Femur (tissue), 1 donor: ENCODE measurements at regions not wholly inside any gene's neighbourhood (a gene's known extent, or its start where the extent isn't known, plus 50 kb on each side); places are given as distances from the start of the nearest gene placed in this dataset.
"Not testable (repeated sequence)": the region's sequence is repeated elsewhere in the genome, so short reads cannot be mapped to it uniquely, and the experiment has no call there.

Experiments
- DNase-seq: peaks from one replicate; pipeline ENCODE4 v3.0.0-alpha.2; 2017

GRCh38 chr5:1666812-1667588 lies 132.6 kb downstream of the MRPL36 start:
- DNase-seq, result no peak

DNA sequence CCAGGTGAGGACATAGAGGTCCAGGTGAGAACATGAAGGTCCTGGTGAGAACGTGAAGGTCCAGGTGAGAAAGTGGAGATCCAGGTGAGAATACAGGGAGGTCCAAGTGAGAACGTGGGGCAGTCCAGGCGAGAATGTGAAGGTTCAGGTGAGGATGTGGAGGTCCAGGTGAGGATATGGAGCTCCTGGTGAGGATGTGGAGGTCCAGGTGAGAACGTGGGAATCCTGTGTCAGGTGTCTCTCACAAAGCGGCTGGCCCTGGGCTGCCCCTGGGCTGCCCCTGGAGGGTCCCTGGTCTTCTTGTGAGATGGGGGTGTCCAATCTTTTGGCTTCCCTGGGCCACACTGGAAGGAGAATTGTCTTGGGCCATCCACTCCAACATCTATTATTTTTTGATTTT lies 133.4 kb downstream of the MRPL36 start:
- no peak for DNase-seq

- no peak for DNase-seq
Measured at GRCh38 chr5:1665803-1666202, 133.8 kb downstream of the MRPL36 start.

DNA sequence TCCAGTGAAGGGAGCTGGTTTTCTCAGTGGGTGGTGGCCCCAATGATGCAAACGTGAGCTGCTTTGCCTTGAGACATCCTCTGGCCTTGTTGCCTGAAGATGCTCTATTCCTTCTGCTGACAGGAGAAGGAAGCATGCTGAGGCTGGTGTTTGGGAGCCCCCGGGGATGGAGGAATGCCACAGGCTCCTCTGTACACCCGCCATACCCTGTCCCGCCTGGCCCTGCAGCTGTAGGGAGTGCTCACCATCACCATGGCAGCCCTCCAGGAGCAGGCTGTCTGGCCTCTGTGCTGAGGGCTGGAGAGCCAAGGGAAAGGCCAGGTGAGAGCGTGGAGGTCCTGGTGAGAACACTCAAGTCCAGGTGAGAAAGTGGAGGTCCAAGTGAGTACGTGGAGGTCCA lies 134.4 kb downstream of the MRPL36 start:
- DNase-seq, result no peak

- DNase-seq, result no peak
Measured at GRCh38 chr5:1663186-1663585, 136.5 kb downstream of the MRPL36 start.

DNA sequence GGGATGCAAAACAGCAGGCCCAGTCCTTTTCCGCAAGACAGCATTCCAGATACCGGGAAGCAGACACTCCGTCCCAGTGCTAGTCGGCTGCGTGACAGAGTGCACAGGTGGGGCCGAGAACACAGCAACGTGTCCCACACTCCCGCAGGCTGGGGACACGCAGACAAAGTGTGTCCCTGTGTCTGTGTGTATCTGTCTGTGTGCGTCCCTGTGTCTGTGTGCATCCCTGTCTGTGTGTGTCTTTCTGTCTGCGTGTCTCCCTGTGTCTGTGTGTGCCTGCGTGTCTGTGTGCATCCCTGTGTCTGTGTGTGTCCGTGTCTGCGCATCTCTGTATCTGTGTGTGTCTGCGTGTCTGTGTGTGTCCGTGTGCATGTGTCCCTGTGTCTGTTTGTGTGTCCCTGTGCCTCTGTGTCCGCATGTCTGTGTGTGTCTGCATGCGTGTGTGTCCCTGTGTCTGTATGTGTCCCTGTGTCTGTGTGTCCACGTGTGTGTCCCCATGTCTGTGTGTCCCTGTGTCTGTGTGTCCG lies 137.0 kb downstream of the MRPL36 start:
- DNase-seq, result no peak

DNA sequence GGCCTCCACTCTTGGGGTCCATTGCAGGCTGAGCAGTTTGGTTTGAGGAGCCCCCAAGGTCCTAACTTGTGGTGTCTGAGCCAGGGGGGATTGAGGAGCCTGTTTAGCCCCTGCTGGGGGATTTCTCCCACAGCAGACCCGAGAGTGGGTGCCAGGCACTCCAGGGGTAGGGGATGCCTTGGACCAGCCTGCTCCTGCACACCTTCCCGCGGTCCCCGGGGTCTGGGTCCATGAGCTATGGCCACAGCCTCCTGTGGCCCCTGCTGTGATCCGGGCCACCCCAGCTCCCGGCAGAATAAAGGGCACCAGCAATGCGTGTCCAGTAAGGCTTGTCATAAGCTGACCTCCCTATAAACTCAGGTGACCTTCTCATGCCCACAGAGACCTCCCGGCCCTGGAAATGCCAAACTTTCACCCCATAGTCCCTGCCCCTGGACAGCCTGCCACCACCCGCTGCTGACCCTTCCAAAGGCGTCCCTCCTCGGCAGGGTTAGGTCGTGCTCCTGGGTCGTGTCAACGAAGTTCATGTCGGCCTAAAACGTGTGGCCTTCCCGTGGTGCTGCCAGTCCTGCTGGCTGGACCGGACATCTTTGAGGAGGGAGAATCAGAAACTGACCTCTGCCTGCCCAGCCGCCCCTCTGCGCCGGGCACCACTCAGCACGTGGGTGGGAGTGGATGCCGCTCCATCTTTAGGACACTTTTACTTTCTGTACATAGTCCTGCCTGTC lies 137.6 kb downstream of the MRPL36 start:
- DNase-seq, result no peak

GRCh38 chr5:1661311-1661710 lies 137.6 kb upstream of the LPCAT1 start:
- DNase-seq, result no peak

DNA sequence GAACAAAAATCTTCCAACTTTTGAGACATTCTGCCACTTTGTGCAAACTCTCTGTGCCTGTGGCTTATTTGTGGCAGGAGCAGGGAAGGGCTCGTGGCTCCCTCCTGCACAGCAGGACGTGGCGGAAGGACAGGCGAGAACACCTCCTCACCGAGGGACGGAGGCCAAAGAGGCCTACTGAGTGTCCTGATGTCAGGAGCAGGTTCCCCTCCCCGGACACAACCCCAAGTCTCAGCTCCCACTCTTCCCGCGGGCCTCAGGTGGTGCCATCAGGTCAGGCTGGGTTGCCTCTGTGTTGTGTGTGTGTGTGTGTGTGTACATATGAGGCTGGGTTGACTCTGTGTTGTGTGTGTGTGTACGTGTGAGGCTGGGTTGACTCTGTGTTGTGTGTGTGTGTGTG lies 136.8 kb upstream of the LPCAT1 start:
- no peak for DNase-seq

DNA sequence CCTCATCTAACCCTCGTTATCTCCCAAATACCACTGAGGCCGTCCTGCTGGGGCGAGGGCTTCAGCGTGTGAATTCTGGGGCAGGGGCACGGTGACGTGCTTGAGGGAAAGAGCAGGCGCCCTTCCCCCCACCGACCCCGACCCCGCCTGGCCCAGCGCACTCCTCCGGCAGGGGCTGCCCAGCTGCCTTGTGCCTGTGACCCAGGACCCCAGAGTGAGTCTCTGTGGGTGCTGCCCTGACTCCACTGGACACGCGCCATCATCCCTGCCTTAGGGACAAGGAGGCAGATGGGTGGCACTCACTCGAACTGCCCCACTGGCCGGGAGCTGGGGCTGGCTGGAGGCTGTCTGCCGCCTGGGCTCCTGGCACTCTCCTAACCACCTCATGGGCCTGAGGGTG lies 136.2 kb upstream of the LPCAT1 start:
- DNase-seq, result no peak

DNA sequence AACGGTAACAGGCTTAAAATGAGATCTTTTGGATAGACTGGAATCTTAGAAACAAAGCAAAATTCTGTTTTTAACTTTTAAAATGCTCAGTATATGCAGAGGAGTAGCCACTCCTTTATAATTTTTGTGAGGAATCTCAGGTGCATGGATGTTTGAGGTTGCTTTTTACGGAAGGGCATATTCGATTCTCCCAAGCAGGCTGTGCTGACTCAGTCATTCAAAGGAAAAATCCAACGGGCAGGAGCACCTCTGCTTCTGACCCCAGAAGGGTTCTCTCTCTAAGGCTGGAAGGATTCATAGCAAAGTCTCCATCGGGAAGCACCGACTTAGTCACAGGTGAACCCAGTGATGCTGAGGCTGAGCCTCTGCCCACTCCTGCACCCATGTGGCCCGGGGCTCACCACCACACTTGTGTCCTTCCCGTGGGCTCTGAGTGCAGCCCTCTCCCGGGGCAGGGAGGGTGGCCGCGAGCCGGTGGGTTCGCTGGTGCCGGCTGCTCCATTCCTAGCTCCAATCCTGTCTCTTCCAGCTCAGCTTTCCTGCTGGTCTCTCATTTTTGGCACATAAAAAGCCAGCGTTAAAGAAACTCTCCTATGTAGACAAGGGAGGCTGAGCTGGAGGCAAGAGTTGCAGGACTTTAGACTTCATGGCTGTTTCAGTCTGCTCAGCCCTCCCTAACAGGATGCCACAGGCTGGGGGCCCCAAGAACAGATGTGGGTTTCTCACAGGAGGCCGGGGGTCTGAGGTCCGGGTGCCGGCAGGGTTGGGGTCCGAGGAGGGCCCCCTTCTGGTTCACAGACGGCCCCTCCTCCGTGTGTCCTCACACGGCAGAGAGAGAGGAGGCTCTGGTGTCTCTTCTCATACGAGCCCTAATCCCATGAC lies 135.6 kb upstream of the LPCAT1 start:
- no peak for DNase-seq

- DNase-seq, result no peak
Measured at GRCh38 chr5:1658665-1659064, 134.9 kb upstream of the LPCAT1 start.

- DNase-seq, result no peak
Measured at GRCh38 chr5:1657161-1657741, 133.5 kb upstream of the LPCAT1 start.

- no peak for DNase-seq
Measured at GRCh38 chr5:1656271-1656975, 132.7 kb upstream of the LPCAT1 start.

GRCh38 chr5:1655496-1656270 lies 131.9 kb upstream of the LPCAT1 start:
- no peak for DNase-seq

DNA sequence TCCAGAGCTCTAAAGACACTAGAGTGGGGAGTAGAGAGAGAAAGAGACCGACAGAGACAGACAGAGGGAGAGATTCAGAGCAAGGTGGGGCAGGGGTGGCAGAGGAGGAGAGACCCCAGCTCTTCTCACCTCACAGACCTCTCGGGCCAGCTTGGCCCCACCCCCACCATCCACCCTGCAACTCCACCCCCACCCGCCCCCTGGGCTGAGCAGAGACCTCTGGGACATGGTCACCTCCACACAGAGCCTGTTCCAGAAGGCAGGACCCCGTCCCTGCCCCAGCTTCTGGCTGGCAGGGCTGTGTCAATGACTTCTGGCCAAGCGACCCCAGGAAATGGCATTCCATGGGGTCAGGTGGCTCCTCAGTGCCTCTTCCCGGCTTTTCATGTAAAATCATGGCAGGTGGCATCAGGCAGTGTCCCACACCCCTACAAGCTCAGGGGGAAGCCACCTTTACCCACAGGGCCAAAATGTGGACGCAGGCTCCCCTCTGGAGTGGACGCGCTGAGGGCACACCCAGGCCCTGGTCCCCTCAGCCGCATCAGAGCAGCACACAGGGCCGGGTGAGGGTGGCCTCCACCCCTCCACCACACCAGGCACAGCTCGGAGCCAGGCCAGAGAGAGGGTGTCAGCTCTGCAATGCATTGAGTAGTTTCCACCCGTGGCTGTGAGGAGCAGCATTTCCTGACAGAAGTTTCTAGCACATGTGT lies 131.2 kb upstream of the LPCAT1 start:
- DNase-seq, result no peak

GRCh38 chr5:1653698-1654651 lies 130.2 kb upstream of the LPCAT1 start:
- DNase-seq, result not testable (repeated sequence)

- peak; percentile 61 for DNase-seq
Measured at GRCh38 chr5:1652873-1653697, 129.3 kb upstream of the LPCAT1 start.
